ENCODE measurements at regions not wholly inside any gene's neighbourhood (a gene's known extent, or its start where the extent isn't known, plus 50 kb on each side); places are given as distances from the start of the nearest gene placed in this dataset.
A peak's percentile ranks its signal among the peaks of the same experiment; 100 is the strongest.

DNA sequence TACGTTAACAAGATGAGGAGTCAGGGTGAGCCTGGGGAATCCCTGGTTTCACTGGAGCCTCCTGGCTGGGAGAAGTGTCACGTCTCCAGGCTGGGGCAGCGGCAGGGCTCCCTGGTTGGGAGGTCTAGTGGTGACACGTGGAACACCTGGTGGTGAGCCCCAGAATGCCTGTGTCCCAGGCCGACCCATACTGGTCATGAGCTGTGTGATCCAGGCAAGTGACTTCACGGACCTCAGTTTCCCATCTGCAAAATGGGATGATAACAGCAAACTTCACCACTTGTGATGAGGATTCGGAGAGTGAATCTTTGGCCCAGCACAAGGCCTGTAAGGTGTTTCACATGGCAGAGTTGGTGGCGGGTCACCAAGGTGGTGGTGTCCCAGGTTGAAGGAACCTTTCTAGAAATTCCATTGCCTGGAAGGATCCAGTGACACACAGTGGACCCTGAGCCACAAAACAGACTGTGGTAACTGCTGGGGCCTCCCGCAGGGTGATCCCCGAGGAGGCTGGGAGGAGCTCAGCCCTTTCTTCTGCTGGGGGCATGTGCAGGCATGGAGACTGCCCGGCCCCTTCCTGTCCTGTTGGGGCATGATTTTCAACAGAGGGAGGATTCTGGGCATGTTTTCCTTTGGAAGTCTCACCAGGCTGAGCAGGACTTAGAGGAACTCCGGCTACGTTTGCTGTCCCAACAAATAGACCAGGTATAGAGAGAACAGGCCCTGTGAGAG lies 153.9 kb upstream of the IER5L start:
- no peak for DNase-seq (ENCODE audit: low read depth, low spot score)

DNA sequence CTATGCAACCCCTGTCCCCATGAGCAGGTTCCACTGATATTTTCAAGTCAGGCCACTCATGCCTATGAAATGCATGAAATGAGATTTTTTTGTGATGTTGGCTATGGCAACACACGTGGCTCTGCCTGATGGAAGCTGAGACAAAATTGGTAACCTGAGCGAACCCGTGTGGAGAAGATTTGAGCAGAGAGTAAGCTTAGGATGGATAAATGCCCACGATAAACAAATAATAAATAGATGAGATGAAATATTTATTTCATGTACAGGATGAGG lies 153.4 kb upstream of the IER5L start:
- DNase-seq (ENCODE audit: low read depth, low spot score): no peak

DNA sequence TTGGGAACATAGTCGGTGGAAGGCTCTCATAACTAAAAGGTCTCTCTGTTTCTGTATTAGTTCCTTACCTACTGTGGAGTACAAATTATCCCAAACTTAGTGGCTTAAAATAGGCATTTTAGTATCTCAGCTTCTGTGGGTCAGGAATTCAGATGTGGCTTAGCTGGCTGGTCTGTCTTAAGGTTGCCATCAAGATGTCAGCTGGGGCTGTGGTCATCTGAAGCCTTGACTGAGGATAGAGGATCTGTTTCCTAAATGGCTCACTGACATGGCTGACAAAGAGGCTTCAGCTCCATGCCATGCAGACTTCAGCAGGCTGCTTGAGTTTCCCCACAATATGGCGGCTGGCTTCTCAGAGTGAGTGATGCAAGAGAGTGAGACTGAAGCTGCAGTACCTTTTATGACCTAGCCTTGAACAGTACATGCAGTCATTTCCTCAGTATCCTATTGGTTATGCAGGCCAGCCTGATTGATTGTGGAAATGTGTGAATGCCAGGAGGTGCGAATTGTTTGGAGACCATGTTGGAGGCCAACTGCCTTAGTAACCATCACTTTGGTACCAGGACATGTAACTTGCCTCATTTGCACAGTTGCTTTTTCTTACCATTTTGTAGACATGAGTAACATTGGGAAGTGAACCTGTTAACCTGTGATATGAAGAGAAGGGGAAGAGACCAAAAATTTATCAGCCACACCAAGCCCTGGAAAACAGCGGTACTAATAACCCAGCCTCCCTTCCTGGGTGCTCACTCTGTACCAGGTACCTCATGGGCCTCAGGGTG lies 152.8 kb upstream of the IER5L start:
- no peak for DNase-seq (ENCODE audit: low read depth, low spot score)

- DNase-seq (ENCODE audit: low read depth, low spot score): no peak
Measured at GRCh38 chr9:129328355-129329042, 150.4 kb upstream of the IER5L start.

DNA sequence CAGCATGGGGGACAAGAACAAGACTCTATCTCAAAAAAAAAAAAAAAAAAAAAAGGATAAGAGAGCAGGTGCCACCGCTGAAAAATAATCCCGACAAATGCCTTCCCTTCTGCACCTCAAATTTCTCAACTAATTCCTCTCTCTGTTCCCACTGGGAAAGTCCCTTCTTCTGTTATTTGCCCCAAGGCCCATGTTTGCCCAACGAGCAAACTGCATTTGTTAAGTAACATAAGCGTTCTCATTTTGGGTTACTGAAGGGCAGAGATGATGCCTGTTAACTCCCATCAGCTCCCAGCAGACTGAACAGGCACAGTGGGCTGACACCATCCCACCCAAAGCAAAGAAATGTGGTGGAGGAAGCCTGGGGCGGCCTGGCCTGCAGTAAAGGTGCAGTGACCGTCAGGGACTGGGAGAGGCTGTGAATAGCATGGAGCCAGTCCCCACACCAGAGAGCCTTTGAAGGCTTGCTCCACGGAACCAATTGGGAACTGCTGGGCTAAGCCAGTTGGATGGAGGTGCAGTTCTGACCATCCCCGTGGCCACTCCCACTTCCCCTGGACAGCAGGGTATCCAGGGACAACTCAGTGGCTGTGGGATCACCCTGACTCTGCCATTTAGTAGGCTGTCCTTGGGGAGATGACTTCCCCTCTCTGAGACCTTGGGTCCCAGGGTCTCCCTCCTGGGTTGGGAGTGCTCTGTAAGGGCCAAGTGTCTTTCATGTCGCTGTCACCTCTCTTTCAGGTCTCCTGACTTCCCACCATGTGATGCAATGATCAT lies 149.7 kb upstream of the IER5L start:
- DNase-seq (ENCODE audit: low read depth, low spot score): no peak

GRCh38 chr9:129326061-129327005 lies 148.3 kb upstream of the IER5L start:
- no peak for DNase-seq (ENCODE audit: low read depth, low spot score)

- DNase-seq (ENCODE audit: low read depth, low spot score): no peak
Measured at GRCh38 chr9:129324808-129325502, 146.9 kb upstream of the IER5L start.

DNA sequence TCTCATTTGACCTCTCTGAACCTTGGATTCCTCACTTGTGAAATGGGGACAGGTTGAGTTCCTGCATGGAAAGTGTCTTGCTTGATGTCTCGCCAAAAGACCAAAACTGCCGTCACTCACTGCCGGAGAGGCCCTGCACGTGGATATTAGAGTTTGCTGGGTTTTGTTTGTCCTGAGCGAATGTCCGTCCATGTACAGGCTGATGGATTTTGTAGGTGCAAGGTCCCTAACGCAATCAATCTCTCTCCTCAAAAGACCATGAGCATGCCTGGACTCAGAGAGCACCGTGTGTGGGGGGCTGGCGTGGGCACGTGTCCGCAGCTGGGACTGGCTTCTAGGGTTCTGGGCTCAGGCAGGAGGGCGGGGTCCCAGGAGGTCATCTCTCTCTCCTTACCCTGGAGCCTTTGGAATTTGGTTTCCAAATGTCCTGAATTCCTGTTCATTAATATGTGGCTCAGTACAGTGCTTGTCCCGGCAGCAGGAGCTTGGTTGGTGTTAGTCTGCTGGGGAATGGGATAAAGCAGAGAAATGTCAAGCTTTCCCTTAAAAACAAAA lies 146.0 kb upstream of the IER5L start:
- no peak for DNase-seq (ENCODE audit: low read depth, low spot score)

DNA sequence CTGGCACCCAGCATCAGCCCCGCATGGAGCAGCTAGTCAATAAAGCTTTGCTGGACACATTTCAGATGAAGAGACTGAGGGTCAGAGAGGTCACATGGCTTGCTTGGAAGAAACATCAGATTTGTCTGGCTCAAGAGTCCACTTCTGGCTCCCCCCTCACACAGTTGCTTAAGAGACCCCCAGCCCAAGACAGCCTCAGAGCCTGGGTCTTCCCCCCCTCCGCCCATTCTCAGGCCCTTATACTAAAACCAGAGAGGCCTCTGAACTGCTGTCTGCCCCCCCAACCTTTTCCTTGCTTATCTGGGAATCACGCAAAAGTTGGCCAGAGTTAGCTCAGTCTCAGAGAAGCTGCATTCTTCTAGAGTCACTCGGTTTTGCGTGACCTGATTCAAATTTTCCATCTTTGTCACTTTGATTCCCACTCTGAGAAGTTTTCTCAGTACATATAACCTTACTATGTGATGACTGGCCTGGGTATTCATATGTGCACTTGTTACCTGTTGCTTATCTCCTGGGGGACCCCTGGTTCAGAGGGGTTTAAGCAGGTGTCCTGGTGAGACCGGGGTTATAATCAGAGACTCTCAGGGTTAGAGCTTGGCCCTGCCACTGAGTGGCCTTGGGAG lies 145.4 kb upstream of the IER5L start:
- DNase-seq (ENCODE audit: low read depth, low spot score): no peak

DNA sequence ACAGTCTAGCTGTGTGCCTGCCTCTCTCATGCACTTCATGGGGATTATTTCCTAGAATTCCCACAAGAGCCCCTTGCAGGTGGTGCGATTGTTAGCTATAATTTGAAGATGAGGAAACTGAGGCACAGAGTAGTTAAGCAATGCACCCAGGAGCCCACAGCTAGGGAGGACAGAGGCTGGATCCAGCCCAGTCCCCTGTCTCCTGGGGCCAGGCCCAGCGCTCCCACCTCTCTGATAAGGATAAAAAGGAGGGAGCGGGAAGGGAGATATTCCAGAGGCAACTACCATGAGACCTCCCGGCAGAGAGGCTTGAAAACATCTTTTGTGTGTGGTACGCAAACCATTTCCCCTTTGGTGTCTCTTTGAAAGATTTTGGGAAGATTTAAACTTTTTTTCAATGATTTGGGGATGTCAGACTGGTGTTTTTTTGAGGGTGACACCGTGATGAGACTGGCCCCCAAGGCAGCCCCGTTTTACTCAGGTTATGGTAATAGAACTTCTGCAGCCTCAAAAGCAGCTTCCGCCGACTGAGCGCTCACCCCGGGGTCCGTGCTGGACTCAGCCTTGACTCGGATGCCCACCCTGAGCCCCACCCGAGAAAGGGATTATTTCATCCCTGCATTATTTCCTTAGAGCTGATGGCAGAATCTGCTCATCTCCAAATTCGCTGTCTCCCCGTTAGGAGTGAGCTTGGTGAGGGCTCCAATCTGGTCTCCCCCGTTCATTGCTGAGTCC lies 144.7 kb upstream of the IER5L start:
- DNase-seq (ENCODE audit: low read depth, low spot score): no peak

GRCh38 chr9:129322022-129322621 lies 144.1 kb upstream of the IER5L start:
- no peak for DNase-seq (ENCODE audit: low read depth, low spot score)

DNA sequence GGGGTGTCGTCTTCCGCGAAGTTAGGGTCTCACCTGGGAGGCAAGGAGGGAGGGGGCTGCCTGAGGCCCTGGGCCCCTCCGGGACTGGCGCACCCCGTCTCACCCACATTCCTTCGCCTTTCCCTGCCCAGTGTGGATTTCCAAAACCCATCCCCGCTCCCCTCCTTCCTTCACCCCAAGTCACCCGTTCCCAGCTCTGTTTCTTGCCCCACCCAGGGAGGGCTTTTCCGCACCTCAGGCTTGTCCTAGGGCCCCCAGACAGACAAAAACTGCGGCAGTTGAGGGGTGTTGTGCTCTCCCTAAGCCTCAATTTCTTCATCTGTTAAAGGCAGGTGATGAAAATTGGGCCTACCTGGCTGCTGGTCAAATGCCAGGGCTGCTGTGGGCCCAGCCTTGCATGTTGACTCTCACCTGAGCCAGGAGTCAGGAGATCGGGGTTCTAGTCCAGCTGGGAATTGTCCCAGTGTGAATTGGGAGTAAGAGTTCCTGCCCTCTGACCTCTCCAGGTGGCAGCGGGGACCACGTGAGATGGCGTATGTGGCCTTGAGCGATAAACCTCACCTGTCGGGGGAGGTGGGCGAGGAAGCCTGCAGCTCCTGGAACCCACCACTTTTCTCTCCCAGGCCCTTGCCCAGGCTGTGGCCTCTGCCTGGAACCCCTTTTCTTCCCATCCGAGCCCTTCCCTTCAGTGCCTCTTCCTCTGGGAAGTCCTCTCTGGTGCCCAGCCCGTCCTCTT lies 143.4 kb upstream of the IER5L start:
- no peak for DNase-seq (ENCODE audit: low read depth, low spot score)

DNA sequence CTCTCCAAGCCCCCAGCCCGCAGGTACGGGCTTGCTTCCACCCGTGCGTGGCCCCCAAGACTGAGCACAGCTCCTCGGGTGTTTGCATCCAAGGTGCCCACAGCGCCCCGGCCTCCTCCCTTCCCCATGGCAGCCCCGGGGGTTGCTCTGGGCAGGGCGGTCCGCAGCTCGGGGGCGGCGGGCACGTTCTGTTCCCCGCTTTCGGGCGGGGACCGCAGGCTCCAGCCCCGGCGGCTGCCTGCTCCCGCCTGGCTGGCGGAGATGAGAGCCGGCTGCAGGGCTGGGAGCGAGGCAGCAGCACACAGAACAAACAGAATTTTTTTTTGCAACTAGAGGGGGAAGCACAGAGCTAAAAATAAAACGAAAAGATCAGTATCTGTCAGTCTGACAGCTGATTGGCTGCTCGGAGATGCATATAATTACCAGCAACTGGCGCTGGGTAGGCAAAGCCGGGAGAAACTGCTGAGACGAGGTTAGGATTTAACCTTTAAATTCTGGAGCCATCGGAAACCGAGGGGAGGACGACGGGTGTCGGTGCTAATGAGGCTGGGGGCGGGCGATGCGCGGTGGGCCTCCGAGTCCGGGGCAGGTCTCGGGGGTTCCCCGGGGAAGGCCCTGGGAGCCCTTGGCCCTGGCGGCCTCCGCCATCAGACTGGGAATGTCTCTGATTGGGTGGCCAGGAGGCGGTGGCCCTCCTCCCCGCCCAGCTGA lies 142.7 kb upstream of the IER5L start:
- DNase-seq (ENCODE audit: low read depth, low spot score): peak; percentile 11

GRCh38 chr9:129319938-129320481 lies 141.9 kb upstream of the IER5L start:
- DNase-seq (ENCODE audit: low read depth, low spot score): no peak

DNA sequence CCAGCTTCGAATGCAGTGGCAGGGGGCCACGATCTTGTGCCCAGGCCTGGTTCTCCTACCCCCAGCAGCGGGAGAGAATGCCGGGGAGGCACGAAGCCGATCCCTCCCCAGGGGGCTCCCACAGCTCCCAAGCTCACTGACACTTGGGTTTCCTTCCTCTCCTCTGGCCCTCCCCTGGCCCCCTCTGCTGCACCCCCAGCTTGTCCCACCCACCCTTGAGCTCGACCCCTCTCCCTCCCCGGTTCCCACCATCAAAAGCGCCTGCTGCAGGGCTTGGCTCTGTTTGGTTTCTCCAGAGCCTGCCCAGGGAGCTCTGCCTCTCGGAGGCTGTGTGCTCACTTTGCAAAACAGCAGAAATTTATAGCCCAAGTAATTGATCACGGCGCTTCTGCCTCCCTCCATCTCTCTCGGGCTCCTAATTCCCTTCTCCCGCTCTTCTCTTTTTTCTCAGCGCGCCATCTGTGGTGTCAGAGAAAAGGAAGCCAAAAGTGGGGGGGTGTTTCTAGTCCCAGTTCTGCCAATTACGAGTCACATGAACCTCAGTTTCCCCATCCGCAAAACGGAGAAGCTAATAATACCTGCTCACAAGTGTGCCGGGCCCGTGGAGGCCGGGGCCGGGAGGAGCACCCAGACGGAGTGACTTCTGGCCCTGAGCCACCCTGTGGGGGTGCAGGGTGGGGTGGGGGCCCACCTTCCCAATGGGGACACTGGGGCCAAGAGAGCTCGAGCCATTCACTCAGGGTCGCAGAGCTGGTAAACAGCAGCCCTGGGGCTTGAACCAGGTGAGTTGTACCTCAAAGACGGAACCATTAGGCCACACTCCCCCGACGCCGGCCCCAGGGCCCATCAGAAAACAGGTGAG lies 141.2 kb upstream of the IER5L start:
- no peak for DNase-seq (ENCODE audit: low read depth, low spot score)

All from pulmonary artery endothelial cell (primary cell).